Colonic mucosa (tissue), 4 donors: ENCODE measurements at regions not wholly inside any gene's neighbourhood (a gene's known extent, or its start where the extent isn't known, plus 50 kb on each side); places are given as distances from the start of the nearest gene placed in this dataset.

ENCODE experiments used
- DNase-seq: peaks from one replicate; pipeline ENCODE4 v3.0.0-alpha.2; 2020
- H3K27ac ChIP-seq: fragments of 200-600 bp; one replicate; pipeline ENCODE4 v1.8.0; 2021
- H3K27me3 ChIP-seq: fragments of 200-600 bp; one replicate; pipeline ENCODE4 v1.8.0; 2021
- H3K36me3 ChIP-seq: fragments of 200-600 bp; one replicate; pipeline ENCODE4 v1.8.0; 2021
- H3K4me1 ChIP-seq: fragments of 200-600 bp; one replicate; pipeline ENCODE4 v1.8.0; 2021; ENCODE audit warnings: mild to moderate bottlenecking
- H3K4me3 ChIP-seq: fragments of 200-600 bp; one replicate; pipeline ENCODE4 v1.8.0; 2021
- H3K9ac ChIP-seq, 2 donors: one replicate each; pipeline ENCODE4 v1.7.0; 2013; ENCODE audit warnings: control low read depth in 2 of 2, low read depth in 2 of 2, low read length in 2 of 2
- H3K9me3 ChIP-seq: fragments of 200-600 bp; one replicate; pipeline ENCODE4 v1.8.0; 2021
- CTCF ChIP-seq: fragments of 200-600 bp; IDR thresholded peaks from one replicate; pipeline ENCODE4 v1.8.0; 2022; ENCODE audit warnings: antibody characterized with exemption, mild to moderate bottlenecking
- intact Hi-C: fragments of 100-400 bp; cut with DNase I; formaldehyde crosslinking; loops from one replicate; pipeline ENCODE4 v1.14.1; 2022
- donor health status: healthy.
- donor health status: DM: no; HTN: no; CAD: no.
- donor health status: DM: no; HTN: no; CAD: no.

- no peaks in the 10 kb centered on the region for H3K36me3 ChIP-seq
- no peak for DNase-seq
These were observed 105.9 kb upstream of the FOXC1 start for GRCh38 chr6:1503811-1504210.

GRCh38 chr6:1504465-1504864, 105.2 kb upstream of the FOXC1 start:
- no peak overlapping the region for H3K4me3 ChIP-seq
- no peak for DNase-seq
- intact Hi-C loops: no loop called here
- H3K9me3 ChIP-seq: no peaks in the 10 kb centered on the region
- H3K9ac ChIP-seq: no peak overlapping the region
- no peak overlapping the region for H3K27ac ChIP-seq
- H3K27me3 ChIP-seq: no peaks in the 10 kb centered on the region
- no peak for TF ChIP-seq CTCF
- no peaks in the 10 kb centered on the region for H3K4me1 ChIP-seq
- no peaks in the 10 kb centered on the region for H3K36me3 ChIP-seq

More at GRCh38 chr6:1503811-1504210, 105.9 kb upstream of the FOXC1 start:
- no peaks in the 10 kb centered on the region for H3K4me1 ChIP-seq
- no peak overlapping the region for H3K4me3 ChIP-seq
- no peak overlapping the region for H3K27ac ChIP-seq
- H3K9me3 ChIP-seq: no peaks in the 10 kb centered on the region
- H3K9ac ChIP-seq: no peak overlapping the region
- intact Hi-C loops: no loop called here
- H3K27me3 ChIP-seq: no peaks in the 10 kb centered on the region
- no peak for TF ChIP-seq CTCF

GRCh38 chr6:1507251-1507650, 102.5 kb upstream of the FOXC1 start:
- Histone ChIP-seq H3K36me3 (no peaks in the 10 kb centered on the region), H3K9me3 (no peaks in the 10 kb centered on the region), H3K27me3 (no peaks in the 10 kb centered on the region), H3K9ac (no peak overlapping the region), H3K4me3 (no peak overlapping the region), H3K4me1 (no peaks in the 10 kb centered on the region), H3K27ac (no peak overlapping the region)
- intact Hi-C loops: no loop called here
- TF ChIP-seq CTCF: no peak
- no peak for DNase-seq

GRCh38 chr6:1509241-1509640, 100.5 kb upstream of the FOXC1 start:
- Histone ChIP-seq H3K4me1 (no peaks in the 10 kb centered on the region), H3K9me3 (no peaks in the 10 kb centered on the region), H3K36me3 (no peaks in the 10 kb centered on the region), H3K4me3 (no peak overlapping the region), H3K27ac (no peak overlapping the region), H3K9ac (no peak overlapping the region), H3K27me3 (no peaks in the 10 kb centered on the region)
- no peak for TF ChIP-seq CTCF
- no peak for DNase-seq
- intact Hi-C loops: no loop called here

- Histone ChIP-seq H3K9me3 (no peaks in the 10 kb centered on the region), H3K4me1 (no peaks in the 10 kb centered on the region), H3K36me3 (no peaks in the 10 kb centered on the region), H3K27me3 (no peaks in the 10 kb centered on the region), H3K9ac (no peak overlapping the region), H3K4me3 (no peak overlapping the region), H3K27ac (no peak overlapping the region)
- intact Hi-C loops: no loop called here
- no peak for DNase-seq
- TF ChIP-seq CTCF: no peak
These were observed 99.5 kb upstream of the FOXC1 start for GRCh38 chr6:1510239-1510638.
